Fibroblast of gingiva (primary cell): ENCODE measurements at regions not wholly inside any gene's neighbourhood (a gene's known extent, or its start where the extent isn't known, plus 50 kb on each side); places are given as distances from the start of the nearest gene placed in this dataset.

ENCODE experiments used
- DNase-seq: peaks from one replicate; pipeline ENCODE4 v3.0.0-alpha.2; 2011; ENCODE audit warnings: low read depth

- DNase-seq, result no peak
These were observed 632.0 kb downstream of the NSUN3 start for GRCh38 chr3:94694894-94695293.

- DNase-seq, result no peak
These were observed 641.6 kb downstream of the NSUN3 start for GRCh38 chr3:94704467-94704866.

GRCh38 chr3:94709249-94709902, 646.5 kb downstream of the NSUN3 start:
- DNase-seq, result no peak

- no peak for DNase-seq
These were observed 651.3 kb downstream of the NSUN3 start for GRCh38 chr3:94714194-94714593.

GRCh38 chr3:94716326-94717018, 653.6 kb downstream of the NSUN3 start:
- no peak for DNase-seq

GRCh38 chr3:94734206-94734605, 671.3 kb downstream of the NSUN3 start:
- DNase-seq, result no peak

- no peak for DNase-seq
These were observed 672.5 kb downstream of the NSUN3 start for GRCh38 chr3:94735354-94735753.

GRCh38 chr3:94737116-94737515, 674.3 kb downstream of the NSUN3 start:
- DNase-seq, result no peak

- DNase-seq, result no peak
These were observed 676.6 kb downstream of the NSUN3 start for GRCh38 chr3:94739420-94739819.

GRCh38 chr3:94758751-94759150, 695.9 kb downstream of the NSUN3 start:
- DNase-seq, result no peak

- no peak for DNase-seq
These were observed 709.5 kb downstream of the NSUN3 start for GRCh38 chr3:94772402-94772801.

- DNase-seq, result no peak
These were observed 712.9 kb downstream of the NSUN3 start for GRCh38 chr3:94775746-94776145.

- DNase-seq, result no peak
These were observed 713.6 kb downstream of the NSUN3 start for GRCh38 chr3:94776401-94776915.

GRCh38 chr3:94778289-94778688, 715.4 kb downstream of the NSUN3 start:
- DNase-seq, result no peak

GRCh38 chr3:94778814-94779494, 716.1 kb downstream of the NSUN3 start:
- no peak for DNase-seq

GRCh38 chr3:94779699-94780098, 716.8 kb downstream of the NSUN3 start:
- no peak for DNase-seq

GRCh38 chr3:94784274-94784673, 721.4 kb downstream of the NSUN3 start:
- no peak for DNase-seq

- DNase-seq, result no peak
These were observed 724.2 kb downstream of the NSUN3 start for GRCh38 chr3:94787066-94787465.

GRCh38 chr3:94787734-94788270, 724.9 kb downstream of the NSUN3 start:
- no peak for DNase-seq

- no peak for DNase-seq
These were observed 731.7 kb downstream of the NSUN3 start for GRCh38 chr3:94794563-94794962.

- DNase-seq, result no peak
These were observed 736.7 kb downstream of the NSUN3 start for GRCh38 chr3:94799420-94800060.

- DNase-seq, result no peak
These were observed 749.0 kb downstream of the NSUN3 start for GRCh38 chr3:94811836-94812235.
